ENCODE measurements at regions not wholly inside any gene's neighbourhood (a gene's known extent, or its start where the extent isn't known, plus 50 kb on each side); places are given as distances from the start of the nearest gene placed in this dataset.

DNA sequence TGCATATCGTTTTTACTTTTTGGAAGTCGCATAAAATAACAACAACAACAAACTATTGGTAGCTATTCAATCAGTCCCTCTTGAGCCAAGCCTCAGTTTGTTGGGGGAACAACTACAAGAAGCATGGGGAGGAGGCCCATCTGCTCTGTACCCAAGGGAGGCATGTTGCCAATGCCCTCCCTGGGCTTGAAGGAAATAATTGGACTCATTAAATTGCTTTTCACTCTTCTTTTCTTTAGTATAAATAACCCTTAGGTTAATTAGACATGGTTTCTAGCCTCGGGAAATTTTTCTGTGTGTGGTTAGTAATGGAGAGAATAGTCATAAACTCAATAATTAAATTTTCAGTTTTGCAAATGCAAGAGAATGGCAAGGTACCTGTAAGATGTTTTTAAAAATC lies 500.7 kb downstream of the TLE4 start:
- Histone ChIP-seq H2AFZ (ENCODE audit: low read length) (no peak overlapping the region), H3K14ac (ENCODE audit: insufficient read length) (no peak overlapping the region), H2AK5ac (ENCODE audit: low read depth, low read length) (no peak overlapping the region), H4K20me1 (replicated peaks in 1 of 2; ENCODE audit: control insufficient read depth in 1 of 2, insufficient read depth in 2 of 2, low read length in 2 of 2) (no peaks in the 10 kb centered on the region), H4K8ac (ENCODE audit: extremely low read depth, insufficient read depth, low read length) (no peak overlapping the region), H3K23ac (ENCODE audit: insufficient read length) (no peak overlapping the region), H3K27ac (ENCODE audit: low read depth, low read length) (no peak overlapping the region), H2BK12ac (ENCODE audit: low read depth, low read length) (no peak overlapping the region), H2BK5ac (ENCODE audit: low read depth, low read length) (no peak overlapping the region), H3K4me2 (ENCODE audit: insufficient read depth in 1 of 2, low read depth in 2 of 2, low read length in 2 of 2) (no peak overlapping the region), H3K4ac (replicated peaks; ENCODE audit: insufficient read length, low read depth, low read length) (no peak overlapping the region), H2BK20ac (ENCODE audit: low read length) (no peak overlapping the region), H3K18ac (ENCODE audit: extremely low read depth, low read length) (no peak overlapping the region), H3K4me1 (replicated peaks in 1 of 4; ENCODE audit: control insufficient read depth in 3 of 4, insufficient read depth in 4 of 4, low read length in 3 of 4) (no peaks in the 10 kb centered on the region), H3K9ac (replicated peaks in 1 of 4; ENCODE audit: extremely low read depth in 1 of 4, low read depth in 3 of 4, low read length in 3 of 4) (no peak overlapping the region), H3K79me1 (ENCODE audit: low read depth, low read length) (no peaks in the 10 kb centered on the region), H3K79me2 (ENCODE audit: control insufficient read depth in 1 of 2, insufficient read depth in 2 of 2, low read length in 2 of 2) (no peaks in the 10 kb centered on the region), H4K91ac (replicated peaks; ENCODE audit: insufficient read length, low read length) (no peak overlapping the region), H4K5ac (ENCODE audit: insufficient read length, low read depth, low read length) (no peak overlapping the region), H3K27me3 (replicated peaks in 1 of 4; ENCODE audit: control insufficient read depth in 3 of 4, extremely low read depth in 1 of 4, insufficient read depth in 3 of 4, low read length in 3 of 4) (no peaks in the 10 kb centered on the region), H3K9me3 (ENCODE audit: insufficient read depth in 2 of 2, low read depth in 1 of 2, low read length in 1 of 2) (no peaks in the 10 kb centered on the region), H3K36me3 (ENCODE audit: control insufficient read depth in 2 of 4, insufficient read depth in 4 of 4, low read length in 3 of 4) (no peaks in the 10 kb centered on the region), H2BK15ac (ENCODE audit: low read length) (no peak overlapping the region), H3K56ac (replicated peaks; ENCODE audit: insufficient read length, low read depth, low read length) (no peak overlapping the region), H2BK120ac (replicated peaks; ENCODE audit: low read depth, low read length) (no peak overlapping the region), H3K4me3 (ENCODE audit: extremely low read depth in 1 of 4, insufficient read depth in 2 of 4, low read depth in 3 of 4, low read length in 4 of 4) (no peak overlapping the region), H3K23me2 (ENCODE audit: low read depth, low read length) (no peaks in the 10 kb centered on the region)
- POLR2A ChIA-PET (ENCODE audit: partially characterized antibody), result no interaction called here
- CTCF ChIA-PET (ENCODE audit: partially characterized antibody), result no interaction called here
- WGBS, 2 experiments (ENCODE audit: extremely low coverage in 1 of 2, insufficient coverage in 1 of 2, insufficient read length in 1 of 2, insufficient replicate concordance in 2 of 2, low coverage in 1 of 2, low lambda C conversion rate in 2 of 2, missing lambda C conversion rate in 1 of 2), result 95% methylated on average over 3 of the region's 3 CpGs; no CpG with 5 or more reads in 1 of the 2 experiments
- no peak for FAIRE-seq
- no peak for DNase-seq (ENCODE audit: low read depth in 1 of 2, low spot score in 2 of 2)
- TF ChIP-seq TAF7 (optimal IDR thresholded peaks at IDR 0.05; ENCODE audit: borderline replicate concordance, low read depth, low read length), result no peak
- no peak for TF ChIP-seq RBBP5 (IDR thresholded peaks at IDR 0.05; ENCODE audit: borderline replicate concordance, low read depth, low read length)
- no peak for TF ChIP-seq BACH1 (IDR thresholded peaks at IDR 0.05; ENCODE audit: low read length)
- no peak for TF ChIP-seq JUND (IDR thresholded peaks at IDR 0.05; ENCODE audit: low read length)
